GM12878 (cell line): ENCODE measurements at regions not wholly inside any gene's neighbourhood (a gene's known extent, or its start where the extent isn't known, plus 50 kb on each side); places are given as distances from the start of the nearest gene placed in this dataset.

Experiments used
- ATAC-seq: fragments of 200-7000 bp; cut with Tn5 transposase; 3 replicates; pipeline ENCODE4 v1.9.1; 2020; ENCODE audit warnings: mild to moderate bottlenecking, moderate library complexity
- BruUV-seq: library from RNA; stranded (reverse); fragments of 400-500 nt; replicated peaks from 2 replicates; lab custom pipeline; 2021; lab: Mats Ljungman, UMichigan
- CTCF ChIA-PET: fragments of 300-600 bp; sonication (Branson Sonifier 250); formaldehyde crosslinking; extraction: SDS; loops from one replicate; lab custom pipeline; 2021; ENCODE audit warnings: inconsistent platforms; lab: Yijun Ruan, JAX
- POLR2A ChIA-PET: fragments of 350-600 bp; formaldehyde crosslinking; extraction: SDS; loops from one replicate; lab custom pipeline; 2021; ENCODE audit warnings: inconsistent platforms; lab: Charles Lee
- RAD21 ChIA-PET: fragments of 300-600 bp; sonication (Branson Sonifier 250); formaldehyde crosslinking; loops from one replicate; lab custom pipeline; 2023; ENCODE audit warnings: antibody characterized with exemption; ENCODE audit not compliant: unreplicated experiment; lab: Charles Lee
- SMC1A ChIA-PET: fragments of 300-600 bp; sonication (Branson Sonifier 250); formaldehyde crosslinking; loops from one replicate; lab custom pipeline; 2023; ENCODE audit not compliant: unreplicated experiment, uncharacterized antibody; lab: Charles Lee
- DNase-seq: peaks from one replicate; pipeline ENCODE4 v3.0.0-alpha.2; 2011; ENCODE audit warnings: low read depth, low spot score
- FAIRE-seq: peaks from 3 replicates; lab custom pipeline; 2011; peaks lifted over from hg19 to GRCh38; lab: Jason Lieb, UNC
- H2AFZ ChIP-seq: 2 replicates; pipeline ENCODE4 v1.6.0; 2011; ENCODE audit warnings: low read depth, low read length, control low read depth; ENCODE audit not compliant: control insufficient read depth
- H3K27ac ChIP-seq: 2 replicates; pipeline ENCODE4 v1.5.1; 2011; ENCODE audit warnings: control low read depth; ENCODE audit not compliant: control insufficient read depth, insufficient read depth
- H3K27me3 ChIP-seq, 2 experiments: replicated peaks in 1 of 2; 2 replicates each; pipeline versions ENCODE4 v1.6.0 to v1.6.1; 2011; ENCODE audit warnings: low read length in 1 of 2; ENCODE audit not compliant: control insufficient read depth in 2 of 2, insufficient read depth in 2 of 2
- H3K36me3 ChIP-seq, 2 experiments: 2 replicates each; pipeline ENCODE4 v1.5.1; 2011; ENCODE audit warnings: low read length in 1 of 2; ENCODE audit not compliant: control insufficient read depth in 2 of 2, insufficient read depth in 2 of 2
- H3K4me1 ChIP-seq: 2 replicates; pipeline ENCODE4 v1.6.1; 2011; ENCODE audit warnings: mild to moderate bottlenecking, low read length, moderate library complexity, mixed read lengths; ENCODE audit not compliant: control insufficient read depth, insufficient read depth
- H3K4me2 ChIP-seq: 2 replicates; pipeline ENCODE4 v1.6.0; 2011; ENCODE audit warnings: control low read depth; ENCODE audit not compliant: control insufficient read depth, insufficient read depth
- H3K4me3 ChIP-seq: fragments of 200-600 bp; sonication (generic); 2 replicates; pipeline ENCODE4 v1.5.1; 2016
- H3K79me2 ChIP-seq: 2 replicates; pipeline ENCODE4 v1.6.0; 2011; ENCODE audit warnings: low read length; ENCODE audit not compliant: control insufficient read depth, insufficient read depth
- H3K9ac ChIP-seq: 2 replicates; pipeline ENCODE4 v1.8.0; 2011; ENCODE audit warnings: low read length, control low read depth, mixed read lengths; ENCODE audit not compliant: control insufficient read depth, insufficient read depth
- H3K9me3 ChIP-seq: replicated peaks from 3 replicates; pipeline ENCODE4 v1.5.1; 2011; ENCODE audit warnings: mild to moderate bottlenecking, low read length; ENCODE audit not compliant: control insufficient read depth, insufficient read depth
- H4K20me1 ChIP-seq: 2 replicates; pipeline ENCODE4 v1.6.0; 2011; ENCODE audit not compliant: control insufficient read depth, insufficient read depth
- BCL3 ChIP-seq: IDR thresholded peaks from 2 replicates; pipeline ENCODE4 v1.6.1; 2011; ENCODE audit warnings: borderline replicate concordance, low read depth, mild to moderate bottlenecking, moderate library complexity, low read length; ENCODE audit not compliant: insufficient read depth, poor library complexity, severe bottlenecking
- CHD4 ChIP-seq: fragments of 200-600 bp; sonication (generic); IDR thresholded peaks from 2 replicates; pipeline ENCODE4 v1.6.1; 2016; ENCODE audit warnings: mild to moderate bottlenecking
- CREB1 ChIP-seq: IDR thresholded peaks from 2 replicates; pipeline ENCODE4 v1.6.1; 2012; ENCODE audit warnings: low read depth, mild to moderate bottlenecking, inconsistent platforms
- CREM ChIP-seq: IDR thresholded peaks from 2 replicates; pipeline ENCODE4 v1.6.1; 2014; ENCODE audit warnings: antibody characterized with exemption, low read depth
- CUX1 ChIP-seq: IDR thresholded peaks from 2 replicates; pipeline ENCODE4 v1.6.1; 2012; ENCODE audit warnings: improper control_type of control experiment, low read depth, low read length; ENCODE audit not compliant: insufficient replicate concordance
- GATAD2B ChIP-seq: fragments of 450-650 bp; conservative IDR thresholded peaks from 2 replicates; pipeline ENCODE4 v1.6.1; 2017; ENCODE audit warnings: low read depth, mild to moderate bottlenecking, moderate library complexity
- KAT2A ChIP-seq: conservative IDR thresholded peaks from 2 replicates; pipeline ENCODE4 v1.6.1; 2011; ENCODE audit warnings: low read depth, low read length; ENCODE audit not compliant: control insufficient read depth
- KDM1A ChIP-seq: fragments of 200-600 bp; sonication (generic); IDR thresholded peaks from 2 replicates; pipeline ENCODE4 v1.6.1; 2016; ENCODE audit warnings: borderline replicate concordance
- NFYA ChIP-seq: IDR thresholded peaks from 2 replicates; pipeline ENCODE4 v1.6.1; 2011; ENCODE audit warnings: low read depth, mild to moderate bottlenecking, low read length, improper control_type of control experiment, borderline replicate concordance
- RELB ChIP-seq: fragments of 450-650 bp; IDR thresholded peaks from 2 replicates; pipeline ENCODE4 v1.6.1; 2017; ENCODE audit warnings: low read depth, mild to moderate bottlenecking, moderate library complexity
- SMAD1 ChIP-seq: fragments of 450-650 bp; IDR thresholded peaks from 2 replicates; pipeline ENCODE4 v1.6.1; 2018; ENCODE audit warnings: mild to moderate bottlenecking, low read depth; ENCODE audit not compliant: partially characterized antibody
- TCF7 ChIP-seq: IDR thresholded peaks from 2 replicates; pipeline ENCODE4 v1.6.1; 2014; ENCODE audit warnings: antibody characterized with exemption, borderline replicate concordance
- ZNF274 ChIP-seq: IDR thresholded peaks from one replicate; pipeline ENCODE4 v1.8.0; 2011; ENCODE audit not compliant: insufficient read length, insufficient read depth
- ZSCAN29 ChIP-seq: fragments of 450-650 bp; IDR thresholded peaks from 2 replicates; pipeline ENCODE4 v1.6.1; 2017; ENCODE audit warnings: mild to moderate bottlenecking, moderate library complexity
- WGBS: methylation state at CpG from one replicate; pipeline ENCODE4 v1.1.6; 2016; ENCODE audit warnings: low lambda C conversion rate; ENCODE audit not compliant: insufficient replicate concordance, insufficient coverage; ENCODE audit errors: missing lambda C conversion rate; 5-methylcytosine and 5-hydroxymethylcytosine counted together
- in situ Hi-C: fragments of 300-500 bp; cut with MboI; formaldehyde crosslinking; loops from 9 replicates; pipeline ENCODE4 v1.14.3; 2018; ENCODE audit warnings: mixed read lengths
- intact Hi-C: fragments of 100-400 bp; cut with micrococcal nuclease; formaldehyde crosslinking; loops from one replicate; pipeline ENCODE4 v1.14.2; 2022; ENCODE audit not compliant: unreplicated experiment

- ChIA-PET SMC1A (no interaction called here), RAD21 (interaction anchor here (1.9 kb wide), 1 partner anchor 1421 kb away, joined by 5 read pairs; no protein-coding TSS in a partner anchor), CTCF (interaction anchor here (1.7 to 2.3 kb wide), 2 partner anchors 544 to 1420 kb away, joined by 4 to 5 read pairs; no protein-coding TSS in a partner anchor), POLR2A (no interaction called here)
- H3K4me3 ChIP-seq, result no peak overlapping the region
- DNase-seq, result no peak
- H4K20me1 ChIP-seq, result no peaks in the 10 kb centered on the region
- no peak overlapping the region for H2AFZ ChIP-seq
- no peak for FAIRE-seq
- peaks cover 3% of the 10 kb centered on the region in 2 experiments; a peak in 2 of 4 replicates for H3K27me3 ChIP-seq
- 57% methylated on average over 13 of the region's 13 CpGs for WGBS
- no peaks in the 10 kb centered on the region for H3K4me1 ChIP-seq
- no peak overlapping the region for H3K27ac ChIP-seq
- no peak for TF ChIP-seq ZSCAN29
- TF ChIP-seq CREB1, result no peak
- TF ChIP-seq KAT2A, result no peak
- no peak for TF ChIP-seq ZNF274
- TF ChIP-seq NFYA, result no peak
- TF ChIP-seq KDM1A, result no peak
- TF ChIP-seq CUX1, result no peak
- TF ChIP-seq BCL3, result no peak
- TF ChIP-seq GATAD2B, result no peak
- no peak for TF ChIP-seq RELB
- TF ChIP-seq CREM, result no peak
- no peak for TF ChIP-seq SMAD1
- no peak for TF ChIP-seq CHD4
- no peak for TF ChIP-seq TCF7
- H3K9ac ChIP-seq, result no peak overlapping the region
- no peaks in the 10 kb centered on the region for H3K36me3 ChIP-seq
- no peak overlapping the region for H3K4me2 ChIP-seq
- intact Hi-C loops, result loop anchor here (5.0 to 10.0 kb wide), 2 partner anchors 697 to 1530 kb away; no protein-coding TSS in a partner anchor
- in situ Hi-C loops, result no loop called here
- ATAC-seq, result no peak
- BruUV-seq, result no TSS peak
- no peaks in the 10 kb centered on the region for H3K79me2 ChIP-seq
- no peaks in the 10 kb centered on the region for H3K9me3 ChIP-seq
These were observed 64.9 kb upstream of the PITRM1 start for GRCh38 chr10:3237530-3237929.
